OCI-LY3 (cell line): ENCODE measurements at regions not wholly inside any gene's neighbourhood (a gene's known extent, or its start where the extent isn't known, plus 50 kb on each side); places are given as distances from the start of the nearest gene placed in this dataset.
"Not testable (repeated sequence)": the region's sequence is repeated elsewhere in the genome, so short reads cannot be mapped to it uniquely, and the experiment has no call there.

Experiments
- H2AFZ ChIP-seq: fragments of 200-600, 300-600 bp; shearing (Covaris generic); 2 replicates; pipeline ENCODE4 v1.6.0; 2014; ENCODE audit warnings: antibody characterized with exemption, low read depth, low read length
- H3K27ac ChIP-seq: fragments of 200-600, 300-600 bp; sonication (generic); 2 replicates; pipeline ENCODE4 v1.5.1; 2014; ENCODE audit warnings: mild to moderate bottlenecking, low read length, moderate library complexity, mixed read lengths
- H3K27me3 ChIP-seq: fragments of 200-600, 300-600 bp; sonication (generic); 2 replicates; pipeline ENCODE4 v1.6.1; 2014; ENCODE audit warnings: low read depth, low read length, mixed read lengths
- H3K36me3 ChIP-seq: fragments of 200-600, 300-600 bp; sonication (generic); replicated peaks from 2 replicates; pipeline ENCODE3; 2014; ENCODE audit warnings: low read depth, low read length, mixed read lengths
- H3K4me1 ChIP-seq: fragments of 300-600, 200-600 bp; sonication (generic); 2 replicates; pipeline ENCODE4 v1.6.1; 2014; ENCODE audit warnings: low read length, mixed read lengths
- H3K4me2 ChIP-seq: fragments of 200-600, 300-600 bp; sonication (generic); 2 replicates; pipeline ENCODE4 v1.6.1; 2014; ENCODE audit warnings: low read length, mixed read lengths
- H3K4me3 ChIP-seq: fragments of 300-600, 200-600 bp; sonication (generic); 2 replicates; pipeline ENCODE4 v1.5.1; 2014; ENCODE audit warnings: antibody characterized with exemption, mild to moderate bottlenecking, low read length, moderate library complexity
- H3K79me2 ChIP-seq: fragments of 300-600, 200-600 bp; shearing (Covaris generic); 2 replicates; pipeline ENCODE4 v1.6.1; 2014; ENCODE audit warnings: mild to moderate bottlenecking, low read length, mixed read lengths
- H3K9ac ChIP-seq: fragments of 300-600, 200-600 bp; shearing (Covaris generic); 2 replicates; pipeline ENCODE4 v1.6.0; 2014; ENCODE audit warnings: mild to moderate bottlenecking, low read length, moderate library complexity
- H3K9me3 ChIP-seq: fragments of 200-600, 300-600 bp; shearing (Covaris generic); 2 replicates; pipeline ENCODE4 v1.6.1; 2014; ENCODE audit warnings: low read length, mixed read lengths; ENCODE audit not compliant: insufficient read depth
- H4K20me1 ChIP-seq: fragments of 200-600, 300-600 bp; sonication (generic); 2 replicates; pipeline ENCODE4 v1.6.1; 2016; ENCODE audit warnings: low read length, mixed read lengths; ENCODE audit not compliant: insufficient read depth
- EZH2phosphoT487 ChIP-seq: fragments of 200-600 bp; shearing (Covaris generic); IDR thresholded peaks from 2 replicates; pipeline ENCODE4 v1.6.1; 2018; ENCODE audit warnings: antibody characterized with exemption, mixed run types, low read depth
- TF ChIP-seq, protein P1 (sequence below): fragments of 200-600, 300-600 bp; sonication (generic); IDR thresholded peaks from 2 replicates; pipeline ENCODE4 v1.5.1; 2014; ENCODE audit warnings: antibody characterized with exemption, low read length, low read depth

DNA sequence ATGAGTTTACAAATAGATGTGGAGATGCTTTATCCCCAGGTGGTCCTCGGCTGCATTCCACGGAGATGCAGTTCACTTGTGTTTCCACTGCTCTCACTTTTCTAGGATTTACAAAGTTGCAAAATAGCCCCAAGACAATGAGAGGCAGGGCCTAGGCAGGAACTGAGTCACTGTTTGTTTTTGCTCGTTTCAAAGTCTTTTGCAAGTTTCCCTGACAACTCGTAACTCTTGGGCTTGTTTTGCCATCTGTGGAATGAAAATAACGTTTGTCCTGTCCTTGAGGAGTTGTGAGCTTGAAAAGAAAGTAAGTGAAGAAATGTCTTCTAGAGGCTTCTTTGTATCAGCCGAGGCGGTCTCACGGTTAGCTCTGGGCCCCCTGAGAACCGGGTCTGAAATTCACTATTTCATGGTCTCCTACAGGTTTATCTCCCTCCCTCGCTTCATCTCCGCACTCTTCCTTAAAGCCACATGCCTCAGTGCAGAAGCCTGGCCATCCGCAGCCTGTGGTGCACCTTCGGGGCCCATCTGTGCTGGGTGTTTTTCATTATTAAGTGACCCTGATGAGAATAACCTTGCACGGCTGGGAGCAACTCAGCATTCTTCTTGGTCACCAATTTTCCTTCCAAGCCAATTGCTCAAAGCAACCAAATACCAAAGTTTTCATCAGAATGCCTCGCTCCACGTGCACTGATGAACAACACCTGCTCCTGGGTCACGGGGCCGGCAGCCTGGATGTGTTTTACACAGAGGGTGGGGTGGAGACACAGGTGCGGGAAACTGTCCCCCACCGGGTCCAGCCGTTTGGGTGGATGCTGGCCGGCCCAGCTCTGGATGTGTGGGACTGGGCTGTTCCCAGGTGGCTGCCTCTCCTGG, 172.4 kb downstream of the LAT start:
- H3K4me2 ChIP-seq, H3K4me1 ChIP-seq, H3K36me3 ChIP-seq, H3K27me3 ChIP-seq, H4K20me1 ChIP-seq, H3K27ac ChIP-seq, H2AFZ ChIP-seq, H3K9ac ChIP-seq, H3K79me2 ChIP-seq, H3K4me3 ChIP-seq, H3K9me3 ChIP-seq: not testable (repeated sequence)

DNA sequence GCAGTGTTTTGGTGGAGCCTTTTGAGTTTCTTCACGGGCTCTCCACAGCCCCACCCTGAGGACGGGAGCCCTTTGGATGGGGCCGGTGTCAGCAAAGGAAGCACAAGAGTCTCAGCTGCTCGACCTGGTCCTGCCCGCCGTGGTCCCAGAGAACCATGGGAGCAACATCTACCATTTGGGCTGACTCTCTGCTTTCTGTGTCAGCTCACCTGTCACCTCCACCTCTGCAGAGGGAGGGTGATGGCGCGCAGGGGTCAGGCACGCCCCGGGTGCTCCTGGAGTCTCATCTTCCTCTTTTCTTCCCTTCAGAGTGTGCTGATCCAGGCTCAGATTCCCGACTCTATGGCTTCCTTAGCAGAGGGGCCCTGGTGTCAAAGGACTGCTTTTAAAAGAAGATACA, 171.7 kb downstream of the LAT start:
- H3K36me3 ChIP-seq, result no peaks in the 10 kb centered on the region
- no peak overlapping the region for H2AFZ ChIP-seq
- no peaks in the 10 kb centered on the region for H3K27me3 ChIP-seq
- H3K79me2 ChIP-seq, result no peaks in the 10 kb centered on the region
- no peak overlapping the region for H3K4me2 ChIP-seq
- no peak overlapping the region for H3K9ac ChIP-seq
- H3K27ac ChIP-seq, result no peak overlapping the region
- no peak overlapping the region for H3K4me3 ChIP-seq
- no peaks in the 10 kb centered on the region for H3K4me1 ChIP-seq
- no peaks in the 10 kb centered on the region for H3K9me3 ChIP-seq
- TF ChIP-seq EZH2phosphoT487, result no peak
- TF ChIP-seq, protein P1, sequence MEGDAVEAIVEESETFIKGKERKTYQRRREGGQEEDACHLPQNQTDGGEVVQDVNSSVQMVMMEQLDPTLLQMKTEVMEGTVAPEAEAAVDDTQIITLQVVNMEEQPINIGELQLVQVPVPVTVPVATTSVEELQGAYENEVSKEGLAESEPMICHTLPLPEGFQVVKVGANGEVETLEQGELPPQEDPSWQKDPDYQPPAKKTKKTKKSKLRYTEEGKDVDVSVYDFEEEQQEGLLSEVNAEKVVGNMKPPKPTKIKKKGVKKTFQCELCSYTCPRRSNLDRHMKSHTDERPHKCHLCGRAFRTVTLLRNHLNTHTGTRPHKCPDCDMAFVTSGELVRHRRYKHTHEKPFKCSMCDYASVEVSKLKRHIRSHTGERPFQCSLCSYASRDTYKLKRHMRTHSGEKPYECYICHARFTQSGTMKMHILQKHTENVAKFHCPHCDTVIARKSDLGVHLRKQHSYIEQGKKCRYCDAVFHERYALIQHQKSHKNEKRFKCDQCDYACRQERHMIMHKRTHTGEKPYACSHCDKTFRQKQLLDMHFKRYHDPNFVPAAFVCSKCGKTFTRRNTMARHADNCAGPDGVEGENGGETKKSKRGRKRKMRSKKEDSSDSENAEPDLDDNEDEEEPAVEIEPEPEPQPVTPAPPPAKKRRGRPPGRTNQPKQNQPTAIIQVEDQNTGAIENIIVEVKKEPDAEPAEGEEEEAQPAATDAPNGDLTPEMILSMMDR, result no peak
- H4K20me1 ChIP-seq, result no peaks in the 10 kb centered on the region

DNA sequence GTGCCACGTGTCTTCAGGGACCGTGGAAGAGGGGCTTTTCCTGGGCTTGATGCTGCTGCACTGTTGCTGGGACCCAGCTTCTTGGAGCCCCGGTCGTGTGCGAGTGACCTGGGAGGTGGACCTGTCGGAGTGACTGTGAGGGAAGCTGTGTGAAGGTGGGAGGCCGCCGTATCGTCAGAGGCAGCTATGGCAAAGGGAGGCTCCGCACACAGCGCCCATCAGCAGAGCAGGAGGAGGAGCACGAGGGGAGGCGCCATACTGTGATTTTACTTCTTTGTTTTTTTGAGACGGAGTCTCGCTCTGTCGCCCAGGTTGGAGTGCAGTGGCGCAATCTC, 171.0 kb downstream of the LAT start:
- not testable (repeated sequence) for H3K4me3 ChIP-seq, H3K27ac ChIP-seq, H3K27me3 ChIP-seq, H3K36me3 ChIP-seq, H4K20me1 ChIP-seq, H3K9me3 ChIP-seq, H3K4me2 ChIP-seq, H3K9ac ChIP-seq, H2AFZ ChIP-seq, H3K4me1 ChIP-seq, H3K79me2 ChIP-seq

DNA sequence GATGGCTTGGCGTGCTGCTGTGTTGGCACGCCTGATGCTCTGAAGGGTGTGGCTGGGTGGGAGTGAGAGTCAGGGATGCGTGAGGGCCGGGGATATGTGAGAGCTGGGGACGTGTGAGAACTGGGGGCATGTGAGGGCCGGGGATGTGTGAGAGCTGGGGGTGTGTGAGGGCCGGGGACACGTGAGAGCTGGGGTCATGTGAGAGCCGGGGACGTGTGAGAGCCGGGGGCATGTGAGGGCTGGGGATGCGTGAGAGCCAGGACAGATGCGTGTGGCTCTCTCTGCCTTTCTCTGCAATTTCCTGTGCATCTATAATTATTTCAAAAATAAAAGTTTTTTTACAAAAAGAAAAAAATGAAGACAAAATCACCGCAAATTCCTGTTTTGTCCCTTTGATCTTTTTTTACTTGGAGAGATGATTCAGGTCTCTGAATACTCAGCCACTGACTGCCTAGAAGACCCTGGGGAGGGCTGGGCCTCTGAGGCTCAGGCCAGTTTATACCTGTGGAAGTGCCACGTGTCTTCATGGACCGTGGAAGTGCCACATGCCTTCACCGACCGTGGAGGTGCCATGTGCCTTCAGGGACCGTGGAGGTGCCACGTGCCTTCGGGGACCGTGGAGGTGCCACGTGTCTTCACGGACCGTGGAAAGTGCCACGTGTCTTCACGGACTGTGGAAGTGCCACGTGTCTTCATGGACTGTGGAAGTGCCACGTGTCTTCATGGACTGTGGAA, 170.4 kb downstream of the LAT start:
- not testable (repeated sequence) for H2AFZ ChIP-seq, H3K4me1 ChIP-seq, H3K27ac ChIP-seq, H3K79me2 ChIP-seq, H3K27me3 ChIP-seq, H3K36me3 ChIP-seq, H3K9ac ChIP-seq, H3K4me3 ChIP-seq, H4K20me1 ChIP-seq, H3K9me3 ChIP-seq, H3K4me2 ChIP-seq

DNA sequence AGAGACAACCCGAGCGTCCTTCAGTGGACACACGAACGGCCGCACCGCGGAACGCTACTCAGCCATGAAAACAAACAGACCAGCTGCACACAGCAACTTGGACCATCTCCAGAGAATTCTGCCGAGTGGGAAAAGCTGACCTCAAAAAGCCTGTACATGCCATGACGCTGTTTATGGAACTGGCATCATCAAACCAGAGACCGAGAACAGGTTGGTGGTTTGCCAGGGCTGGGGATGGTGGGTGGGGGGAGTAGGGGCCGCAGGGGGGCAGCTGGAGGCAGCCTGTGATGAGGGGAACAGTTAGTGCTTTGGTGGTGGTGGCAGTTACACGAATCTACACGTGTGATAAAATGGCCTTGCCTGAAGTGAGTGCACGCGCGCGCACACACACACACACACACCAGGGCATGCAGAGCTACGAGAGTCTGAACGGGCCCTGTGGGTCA, 169.8 kb downstream of the LAT start:
- no peak overlapping the region for H3K27ac ChIP-seq
- H3K79me2 ChIP-seq, result no peaks in the 10 kb centered on the region
- H3K4me2 ChIP-seq, result no peak overlapping the region
- no peaks in the 10 kb centered on the region for H3K4me1 ChIP-seq
- no peaks in the 10 kb centered on the region for H4K20me1 ChIP-seq
- no peaks in the 10 kb centered on the region for H3K9me3 ChIP-seq
- no peaks in the 10 kb centered on the region for H3K27me3 ChIP-seq
- H3K4me3 ChIP-seq, result no peak overlapping the region
- no peak overlapping the region for H2AFZ ChIP-seq
- no peak overlapping the region for H3K9ac ChIP-seq
- TF ChIP-seq, protein P1, result no peak
- TF ChIP-seq EZH2phosphoT487, result no peak
- H3K36me3 ChIP-seq, result no peaks in the 10 kb centered on the region
